ENCODE measurements at regions not wholly inside any gene's neighbourhood (a gene's known extent, or its start where the extent isn't known, plus 50 kb on each side); places are given as distances from the start of the nearest gene placed in this dataset.
"Not testable (repeated sequence)": the region's sequence is repeated elsewhere in the genome, so short reads cannot be mapped to it uniquely, and the experiment has no call there.

DNA sequence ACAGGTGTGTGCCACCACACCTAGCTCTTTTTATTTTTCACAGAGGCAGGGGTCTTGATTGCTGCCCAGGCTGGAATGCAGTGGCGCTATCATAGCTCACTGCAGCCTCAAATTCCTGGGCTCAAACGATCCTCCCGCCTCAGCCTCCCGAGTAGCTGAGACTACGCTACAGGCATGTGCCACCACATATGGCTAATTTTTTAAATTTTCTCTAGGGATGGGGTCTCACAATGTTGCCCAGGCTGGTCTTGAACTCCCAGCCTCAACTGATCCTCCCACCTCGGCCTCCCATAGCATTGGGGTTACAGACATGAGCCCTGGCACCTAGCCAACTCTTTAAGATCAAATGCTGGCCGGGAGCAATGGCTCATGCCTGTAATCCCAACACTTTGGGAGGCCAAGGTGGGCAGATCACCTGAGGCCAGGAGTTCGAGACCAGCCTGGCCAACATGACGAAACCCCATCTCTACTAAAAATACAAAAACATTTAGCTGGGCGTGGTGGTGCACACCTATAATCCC is 50.6 kb upstream of the MYL10 start:
- H3K4me1 Mint-ChIP-seq; H3K9me3 ChIP-seq (ENCODE audit: control insufficient read depth, low read length, poor library complexity, severe bottlenecking); H3K27me3 Mint-ChIP-seq; ATAC-seq; DNase-seq; H3K27ac Mint-ChIP-seq; H3K4me3 Mint-ChIP-seq; H3K36me3 Mint-ChIP-seq (ENCODE audit: low read depth): not testable (repeated sequence)

DNA sequence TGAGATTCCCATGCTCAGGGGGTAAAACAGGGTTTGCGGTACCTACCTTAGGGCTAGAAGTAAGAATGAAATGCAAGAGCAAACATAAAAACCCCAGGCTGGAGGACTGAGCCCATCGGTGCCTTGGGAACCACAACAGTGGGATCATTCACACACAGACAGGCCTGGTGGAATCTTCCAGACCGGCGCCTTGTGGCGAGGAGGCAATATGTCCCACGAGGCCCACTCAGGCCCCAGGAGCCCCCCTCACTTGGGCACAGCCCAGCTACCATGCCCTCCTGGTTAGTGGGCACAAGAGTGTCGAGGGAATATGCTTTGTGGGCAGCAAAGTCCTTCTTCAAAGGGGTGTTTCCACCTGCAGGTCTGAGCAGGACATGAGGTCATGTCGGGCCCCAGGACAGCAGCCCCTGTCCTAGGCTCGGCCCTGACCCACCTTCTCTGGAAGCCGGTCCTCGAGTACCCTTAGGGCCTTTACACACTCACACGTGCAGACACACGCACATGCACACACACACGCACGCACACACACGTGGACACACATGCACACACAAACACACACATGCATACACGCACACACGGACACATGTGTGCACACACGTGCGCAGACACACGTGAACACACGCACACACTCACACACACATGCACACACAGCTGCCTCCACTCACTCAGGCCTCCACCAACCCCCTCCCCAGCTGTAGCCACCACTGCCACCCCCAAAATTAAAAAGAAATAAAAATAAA is 51.5 kb upstream of the MYL10 start:
- Mint-ChIP-seq H3K4me1 (peaks cover 5% of the 10 kb centered on the region), H3K27me3 (no peaks in the 10 kb centered on the region), H3K4me3 (no peak overlapping the region), H3K36me3 (ENCODE audit: low read depth) (no peaks in the 10 kb centered on the region), H3K27ac (no peak overlapping the region)
- H3K9me3 ChIP-seq (ENCODE audit: control insufficient read depth, low read length, poor library complexity, severe bottlenecking), result no peaks in the 10 kb centered on the region
- DNase-seq (no peak), ATAC-seq (no peak)

DNA sequence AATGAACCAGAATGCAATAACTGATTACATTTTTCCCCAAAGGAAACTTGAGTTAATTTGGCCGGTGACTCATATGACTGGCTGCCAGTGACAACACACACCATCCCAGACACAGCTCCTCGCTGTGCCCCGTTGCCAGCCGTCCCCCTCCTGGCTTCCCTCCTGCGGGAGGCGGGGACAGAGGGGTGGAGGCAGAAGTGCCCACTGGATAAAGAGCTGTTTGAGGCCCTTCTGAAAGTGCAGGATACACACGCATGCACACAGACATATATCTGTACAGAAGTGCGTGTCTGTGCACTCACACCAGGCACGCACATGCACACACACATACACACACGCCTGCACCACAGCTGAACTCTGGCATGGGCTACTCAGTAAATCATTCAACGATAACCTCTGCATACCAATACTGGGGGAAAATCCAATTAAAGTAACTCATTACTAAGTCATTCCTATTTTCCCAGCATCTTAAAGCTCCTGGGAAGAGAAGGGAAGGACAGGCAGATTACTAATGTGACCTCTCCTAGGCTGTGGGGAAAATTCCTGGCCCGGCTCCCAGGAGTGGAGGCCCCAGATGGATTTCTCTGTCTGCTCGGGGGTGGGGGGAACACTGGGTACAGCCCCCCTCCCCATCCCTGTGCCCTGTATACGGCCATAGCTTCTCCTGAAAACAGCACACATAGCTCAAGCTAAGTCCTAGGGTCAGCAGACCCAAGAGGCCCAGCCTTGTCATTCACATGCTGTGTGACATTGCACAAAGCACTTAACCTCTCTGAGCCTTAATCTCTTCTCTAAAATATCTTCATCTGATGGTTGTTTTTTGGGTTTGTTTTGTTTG is 52.3 kb upstream of the MYL10 start:
- Mint-ChIP-seq H3K4me3 (no peak overlapping the region), H3K36me3 (ENCODE audit: low read depth) (no peaks in the 10 kb centered on the region), H3K4me1 (peaks cover 5% of the 10 kb centered on the region), H3K27me3 (no peaks in the 10 kb centered on the region), H3K27ac (no peak overlapping the region)
- DNase-seq (no peak), ATAC-seq (no peak)
- H3K9me3 ChIP-seq (ENCODE audit: control insufficient read depth, low read length, poor library complexity, severe bottlenecking), result no peaks in the 10 kb centered on the region

DNA sequence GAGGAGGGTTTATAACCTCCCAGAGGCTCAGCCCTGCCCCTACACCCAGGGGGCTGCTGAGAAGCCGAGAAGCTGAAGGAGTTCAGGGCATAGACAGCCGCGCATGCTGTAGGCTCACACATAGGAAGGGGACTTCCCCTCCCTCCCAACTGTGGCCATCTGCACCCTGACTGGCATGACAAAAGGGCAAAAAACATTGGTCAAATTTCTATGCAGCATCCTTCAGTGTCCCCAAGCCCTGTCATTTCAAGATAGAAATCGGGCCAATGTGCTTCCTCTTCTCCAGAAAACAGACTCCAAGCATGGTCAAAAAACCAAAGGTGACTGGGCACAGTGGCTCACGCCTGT is 55.9 kb upstream of the MYL10 start:
- ATAC-seq (no peak), DNase-seq (no peak)
- peaks cover 16% of the 10 kb centered on the region for H3K27me3 Mint-ChIP-seq
- peaks cover 3% of the 10 kb centered on the region for H3K4me1 Mint-ChIP-seq
- H3K4me3 Mint-ChIP-seq, result no peak overlapping the region
- H3K9me3 ChIP-seq (ENCODE audit: control insufficient read depth, low read length, poor library complexity, severe bottlenecking), result no peaks in the 10 kb centered on the region
- H3K36me3 Mint-ChIP-seq (ENCODE audit: low read depth), result no peaks in the 10 kb centered on the region
- H3K27ac Mint-ChIP-seq, result no peak overlapping the region

DNA sequence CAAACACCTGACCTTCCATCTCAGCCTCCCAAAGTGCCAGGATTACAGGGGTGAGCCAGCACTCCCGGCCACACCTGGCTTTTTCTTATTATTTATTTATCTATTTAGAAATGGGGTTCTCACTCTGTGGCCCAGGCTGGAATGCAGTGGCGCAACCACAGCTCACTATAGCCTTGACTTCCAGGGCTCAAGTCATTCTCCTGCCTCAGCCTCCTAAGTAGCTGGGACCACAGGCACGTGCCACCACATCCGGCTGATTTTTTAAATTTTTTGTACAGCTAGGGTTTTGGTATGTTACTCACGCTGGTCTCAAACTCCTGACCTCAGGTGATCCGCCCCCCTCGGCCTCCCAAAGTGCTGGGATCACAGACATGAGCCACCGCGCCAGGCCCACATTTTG is 56.9 kb upstream of the MYL10 start:
- H3K4me1 Mint-ChIP-seq, result peaks cover 3% of the 10 kb centered on the region
- H3K9me3 ChIP-seq (ENCODE audit: control insufficient read depth, low read length, poor library complexity, severe bottlenecking), result no peaks in the 10 kb centered on the region
- peaks cover 16% of the 10 kb centered on the region for H3K27me3 Mint-ChIP-seq
- H3K4me3 Mint-ChIP-seq, result no peak overlapping the region
- no peaks in the 10 kb centered on the region for H3K36me3 Mint-ChIP-seq (ENCODE audit: low read depth)
- ATAC-seq (no peak), DNase-seq (no peak)
- H3K27ac Mint-ChIP-seq, result no peak overlapping the region

DNA sequence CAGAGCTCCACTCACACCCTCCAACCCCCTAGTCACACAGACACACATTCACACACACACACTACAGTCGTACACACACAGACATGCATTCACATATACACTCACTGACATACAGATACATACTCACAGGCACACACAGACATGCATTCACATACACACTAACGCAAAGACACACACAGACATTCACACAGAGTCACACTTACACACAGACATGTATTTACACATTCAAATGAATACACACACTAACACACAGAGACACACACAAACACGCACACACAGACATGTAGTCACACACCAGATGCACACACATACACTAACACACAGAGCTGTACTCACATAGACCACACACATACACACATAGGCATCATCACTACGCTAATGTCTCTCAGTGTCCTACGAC is 58.0 kb upstream of the MYL10 start:
- Mint-ChIP-seq H3K4me1 (peaks cover 3% of the 10 kb centered on the region), H3K27ac (peak overlapping the region; percentile 37), H3K4me3 (no peak overlapping the region), H3K27me3 (peaks cover 16% of the 10 kb centered on the region), H3K36me3 (ENCODE audit: low read depth) (no peaks in the 10 kb centered on the region)
- ATAC-seq (no peak), DNase-seq (no peak)
- no peaks in the 10 kb centered on the region for H3K9me3 ChIP-seq (ENCODE audit: control insufficient read depth, low read length, poor library complexity, severe bottlenecking)

DNA sequence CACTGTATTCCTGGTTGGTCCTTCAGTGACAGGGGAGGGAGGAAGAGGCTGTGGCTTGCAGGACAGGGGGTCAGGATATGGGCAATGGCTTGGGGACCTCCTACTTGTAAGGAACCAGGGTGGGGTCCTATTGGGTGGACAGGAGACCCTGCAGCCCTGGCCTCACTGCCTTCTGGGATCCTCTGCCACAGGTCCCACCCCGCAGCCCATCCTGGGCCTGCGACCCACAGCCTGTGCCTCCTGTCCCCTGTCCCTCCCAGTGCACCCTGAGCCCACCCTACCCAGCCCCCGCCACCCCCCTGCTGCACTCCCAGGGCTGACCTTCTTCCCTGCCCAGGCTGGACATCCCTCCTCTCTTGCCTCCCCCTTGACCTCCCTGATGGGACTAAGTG is 58.7 kb upstream of the MYL10 start:
- Mint-ChIP-seq H3K36me3 (ENCODE audit: low read depth) (no peaks in the 10 kb centered on the region), H3K27me3 (peaks cover 16% of the 10 kb centered on the region), H3K4me3 (no peak overlapping the region), H3K4me1 (peaks cover 3% of the 10 kb centered on the region), H3K27ac (no peak overlapping the region)
- no peak for ATAC-seq
- no peak for DNase-seq
- H3K9me3 ChIP-seq (ENCODE audit: control insufficient read depth, low read length, poor library complexity, severe bottlenecking), result no peaks in the 10 kb centered on the region

DNA sequence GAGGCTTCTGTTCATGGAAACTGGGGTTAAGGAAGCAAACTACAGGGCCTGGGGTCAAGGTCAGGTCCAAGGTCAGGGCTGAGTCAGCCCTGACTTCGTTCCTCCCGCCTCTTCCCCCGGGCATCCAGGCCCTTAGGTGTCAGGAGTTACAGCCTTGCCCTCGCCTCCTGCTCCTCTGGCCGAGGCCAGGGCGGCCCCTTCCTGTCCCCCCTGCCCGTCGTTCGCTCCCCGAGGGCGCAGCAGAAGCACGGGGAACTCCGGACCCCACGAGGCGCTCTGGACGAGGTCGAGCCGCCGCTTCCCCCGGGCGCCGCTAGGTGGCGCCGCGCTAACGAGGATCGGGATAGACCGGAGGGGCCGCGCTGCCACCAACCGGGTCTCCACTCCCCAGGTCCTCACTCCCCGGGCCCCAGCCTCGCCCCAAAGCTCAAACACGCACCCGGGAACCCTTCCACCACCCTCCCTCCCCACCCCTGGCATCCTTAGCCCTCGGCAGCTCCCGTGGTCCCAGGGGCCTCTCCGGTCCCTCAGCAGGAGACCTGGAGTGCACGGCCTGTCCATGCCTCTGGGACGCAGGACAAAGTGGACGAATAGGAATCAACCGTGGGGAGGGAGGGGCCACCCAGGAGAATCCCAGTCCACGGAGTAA is 59.2 kb upstream of the MYL10 start:
- peaks cover 3% of the 10 kb centered on the region for H3K4me1 Mint-ChIP-seq
- ATAC-seq, result peak; percentile 94
- no peak overlapping the region for H3K27ac Mint-ChIP-seq
- no peaks in the 10 kb centered on the region for H3K9me3 ChIP-seq (ENCODE audit: control insufficient read depth, low read length, poor library complexity, severe bottlenecking)
- peak; percentile 61 to 82 (median 69) for DNase-seq
- H3K27me3 Mint-ChIP-seq, result peaks cover 16% of the 10 kb centered on the region
- H3K4me3 Mint-ChIP-seq, result no peak overlapping the region
- no peaks in the 10 kb centered on the region for H3K36me3 Mint-ChIP-seq (ENCODE audit: low read depth)

DNA sequence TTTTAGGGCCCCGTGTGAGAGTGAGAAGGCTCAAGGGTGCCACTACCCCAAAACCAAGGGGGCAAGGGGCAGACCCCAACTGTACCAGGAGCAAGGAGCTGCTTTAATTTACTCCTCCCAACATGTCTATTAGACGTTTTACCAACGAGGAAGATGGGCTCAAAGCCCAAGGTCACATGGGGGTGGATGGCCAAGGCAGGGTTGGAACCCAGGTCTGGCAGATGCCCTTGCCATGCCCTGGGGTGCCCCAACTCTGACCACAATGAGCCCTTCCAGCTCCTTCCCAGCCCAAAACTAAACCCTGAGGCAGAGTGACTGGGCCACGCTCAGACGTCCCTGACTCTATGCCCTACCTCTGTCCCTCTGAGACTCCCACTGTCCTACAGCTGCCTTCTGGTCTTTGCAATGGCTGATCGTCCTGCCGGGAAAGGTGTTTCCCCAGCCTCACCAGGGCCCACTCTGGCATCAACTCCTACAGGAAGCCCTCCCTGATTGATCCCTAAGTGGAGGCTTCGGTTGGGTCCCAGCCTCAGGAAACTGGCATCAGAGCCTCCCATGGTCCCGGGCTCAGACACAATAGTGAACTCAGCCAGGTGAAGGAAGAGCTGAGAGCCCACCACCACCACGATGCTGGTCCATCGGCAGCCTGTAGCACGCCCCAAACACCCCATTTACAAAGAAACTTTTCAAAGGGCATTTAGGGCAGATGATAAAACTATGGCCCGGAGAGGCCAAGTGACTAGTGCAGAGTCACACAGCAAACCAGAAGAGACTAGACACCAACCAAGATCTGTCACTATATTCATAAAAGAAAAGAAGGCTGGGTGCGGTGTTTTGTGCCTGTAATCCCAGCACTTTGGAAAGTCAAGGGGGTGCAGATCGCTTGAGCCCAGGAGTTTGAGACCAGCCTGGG is 60.2 kb upstream of the MYL10 start:
- DNase-seq (no peak), ATAC-seq (no peak)
- Mint-ChIP-seq H3K4me3 (no peak overlapping the region), H3K4me1 (peaks cover 3% of the 10 kb centered on the region), H3K27ac (no peak overlapping the region), H3K27me3 (peaks cover 16% of the 10 kb centered on the region), H3K36me3 (ENCODE audit: low read depth) (no peaks in the 10 kb centered on the region)
- H3K9me3 ChIP-seq (ENCODE audit: control insufficient read depth, low read length, poor library complexity, severe bottlenecking), result no peaks in the 10 kb centered on the region

DNA sequence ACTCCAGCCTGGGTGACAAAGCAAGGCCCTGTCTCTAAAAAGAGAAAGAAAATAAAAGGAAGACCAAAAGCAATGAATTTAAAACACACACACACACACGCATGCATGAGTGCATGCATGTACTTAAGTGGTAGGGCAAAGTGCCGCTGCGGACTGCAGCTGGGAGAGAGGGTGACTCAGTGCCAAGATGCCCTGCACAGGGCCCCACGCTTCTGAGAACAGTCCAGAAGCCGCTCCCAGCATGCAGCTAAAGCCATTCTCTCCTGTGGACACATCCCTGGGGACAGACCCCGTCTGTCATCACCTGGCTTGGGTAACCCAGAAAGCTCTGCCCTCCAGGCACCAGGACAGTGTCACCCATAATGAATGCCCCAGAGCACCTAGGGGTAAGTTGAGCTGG is 61.0 kb upstream of the MYL10 start:
- ATAC-seq, result no peak
- H3K36me3 Mint-ChIP-seq (ENCODE audit: low read depth), result no peaks in the 10 kb centered on the region
- H3K27ac Mint-ChIP-seq, result no peak overlapping the region

DNA sequence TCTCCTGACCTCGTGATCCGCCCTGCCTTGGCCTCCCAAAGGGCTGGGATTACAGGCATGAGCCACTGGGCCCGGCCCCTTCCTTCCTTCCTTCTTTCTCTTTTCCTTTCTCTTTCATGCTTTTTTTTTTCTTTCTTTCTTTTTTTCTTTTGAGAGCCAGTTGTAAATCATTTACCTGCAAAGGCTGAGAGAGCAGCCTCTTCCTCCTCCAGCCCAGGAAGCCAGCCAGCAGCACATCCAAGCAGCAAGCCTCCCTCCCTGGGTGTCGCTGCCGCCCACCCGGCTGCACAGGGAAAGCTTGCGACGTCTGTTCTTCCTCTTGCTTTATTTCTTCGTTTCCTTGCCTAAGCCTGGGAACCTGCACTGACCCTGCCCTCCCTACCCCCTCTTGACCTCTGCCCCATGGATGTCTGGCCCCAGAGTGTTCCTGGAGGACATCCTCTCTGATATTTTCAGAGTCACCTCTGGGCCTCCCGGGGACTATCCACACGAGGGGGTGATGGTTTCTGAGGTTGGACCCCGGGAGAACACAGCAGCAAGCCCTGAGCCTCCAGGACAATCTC is 62.8 kb upstream of the MYL10 start:
- H3K27ac Mint-ChIP-seq, result no peak overlapping the region
- DNase-seq (no peak), ATAC-seq (no peak)
- peaks cover 20% of the 10 kb centered on the region for H3K27me3 Mint-ChIP-seq
- H3K36me3 Mint-ChIP-seq (ENCODE audit: low read depth), result peaks cover 2% of the 10 kb centered on the region
- H3K4me1 Mint-ChIP-seq, result peaks cover 3% of the 10 kb centered on the region
- H3K9me3 ChIP-seq (ENCODE audit: control insufficient read depth, low read length, poor library complexity, severe bottlenecking), result no peaks in the 10 kb centered on the region
- H3K4me3 Mint-ChIP-seq, result no peak overlapping the region

More for the DNA sequence above, 61.0 kb upstream of the MYL10 start:
- peaks cover 16% of the 10 kb centered on the region for H3K27me3 Mint-ChIP-seq
- H3K4me1 Mint-ChIP-seq, result peaks cover 3% of the 10 kb centered on the region
- no peak overlapping the region for H3K4me3 Mint-ChIP-seq
- DNase-seq, result no peak
- no peaks in the 10 kb centered on the region for H3K9me3 ChIP-seq (ENCODE audit: control insufficient read depth, low read length, poor library complexity, severe bottlenecking)

DNA sequence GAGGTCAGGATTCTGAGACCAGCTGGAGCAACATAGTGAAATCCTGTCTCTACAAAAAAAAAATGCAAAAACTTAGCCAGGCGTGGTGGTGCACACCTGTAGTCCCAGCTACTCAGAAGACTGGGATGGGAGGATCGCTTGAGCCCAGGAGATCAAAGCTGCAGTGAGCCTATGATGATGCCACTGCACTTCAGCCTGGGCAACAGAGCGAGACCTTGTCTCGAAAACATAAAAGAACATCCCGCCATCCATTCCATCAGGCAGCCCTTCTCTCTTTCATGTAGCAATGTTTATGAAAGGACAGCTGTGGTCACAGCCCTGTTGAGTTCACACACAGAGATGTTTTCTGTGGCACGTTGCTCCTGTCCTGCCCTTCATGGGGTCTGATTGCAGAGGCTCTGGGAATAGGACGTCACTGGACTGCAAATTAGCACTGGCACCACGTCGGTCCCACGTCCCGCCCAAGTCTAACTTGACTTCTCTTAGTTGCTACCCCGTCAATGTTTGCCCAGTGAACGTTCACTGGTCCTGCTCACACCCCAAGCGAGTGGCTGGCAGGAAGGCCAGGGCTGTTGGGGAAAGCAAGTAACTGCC is 64.5 kb upstream of the MYL10 start:
- no peaks in the 10 kb centered on the region for H3K9me3 ChIP-seq (ENCODE audit: control insufficient read depth, low read length, poor library complexity, severe bottlenecking)
- H3K27me3 Mint-ChIP-seq, result peaks cover 13% of the 10 kb centered on the region
- H3K4me3 Mint-ChIP-seq, result no peak overlapping the region
- H3K36me3 Mint-ChIP-seq (ENCODE audit: low read depth), result peaks cover 2% of the 10 kb centered on the region
- no peaks in the 10 kb centered on the region for H3K4me1 Mint-ChIP-seq
- DNase-seq, result no peak
- ATAC-seq, result no peak
- no peak overlapping the region for H3K27ac Mint-ChIP-seq
